GM21786 (cell line): ENCODE measurements at regions not wholly inside any gene's neighbourhood (a gene's known extent, or its start where the extent isn't known, plus 50 kb on each side); places are given as distances from the start of the nearest gene placed in this dataset.
"Not testable (repeated sequence)": the region's sequence is repeated elsewhere in the genome, so short reads cannot be mapped to it uniquely, and the experiment has no call there.

ENCODE experiments used
- ATAC-seq: cut with Tn5 transposase; IDR thresholded peaks from one replicate; pipeline ENCODE4 v1.9.1; 2021; ENCODE audit not compliant: unreplicated experiment

DNA sequence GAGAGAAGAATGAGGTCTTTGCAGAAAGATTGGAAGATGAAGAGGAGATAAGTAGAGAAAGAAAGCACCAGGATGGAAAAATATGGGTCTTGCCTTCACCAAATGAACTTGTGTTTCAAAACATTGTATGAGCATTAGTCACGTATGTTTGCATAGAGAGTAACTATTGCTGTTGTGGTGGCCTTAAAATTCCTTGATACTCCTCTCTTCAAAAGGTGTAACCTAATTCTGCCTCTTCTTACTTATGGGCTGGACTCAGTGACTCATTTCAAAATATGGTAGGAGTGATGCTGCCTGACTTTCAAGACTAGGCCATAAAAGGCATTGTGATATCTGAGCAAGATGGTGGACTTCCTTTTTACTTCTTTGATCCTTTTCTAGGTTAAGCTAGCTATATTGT is 228.7 kb upstream of the ZNF385D start:
- no peak for ATAC-seq

DNA sequence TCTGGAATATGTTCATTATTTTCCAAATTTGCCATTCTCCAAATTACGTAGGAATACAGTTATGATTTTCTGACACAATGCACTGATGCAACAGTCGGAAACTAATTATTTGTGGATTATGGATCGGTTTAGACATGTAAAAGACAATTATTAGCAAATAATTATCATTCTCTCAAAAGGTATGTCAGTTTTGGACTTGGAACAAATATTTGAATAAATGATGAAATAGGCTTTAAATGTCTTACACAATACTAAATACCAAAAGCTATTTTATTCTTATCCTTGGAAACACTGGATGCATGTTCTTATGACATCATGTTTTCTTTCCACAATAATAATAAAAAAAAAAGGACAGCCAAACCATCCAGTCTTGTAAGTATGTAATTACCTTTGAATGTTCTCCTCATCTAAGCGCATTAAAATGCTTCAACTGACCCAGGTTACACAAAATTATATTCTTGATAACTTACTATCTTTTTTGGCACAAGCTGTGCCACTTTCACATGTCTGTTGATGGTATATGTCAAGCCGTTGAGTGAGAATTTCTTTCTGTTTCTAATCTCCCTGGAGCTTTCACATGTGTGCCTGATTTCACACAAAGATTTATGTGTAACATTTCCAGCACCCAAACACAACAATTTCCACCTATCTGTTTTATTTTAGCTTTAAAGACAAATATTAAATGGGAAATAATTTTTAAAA is 238.5 kb upstream of the ZNF385D start:
- no peak for ATAC-seq

DNA sequence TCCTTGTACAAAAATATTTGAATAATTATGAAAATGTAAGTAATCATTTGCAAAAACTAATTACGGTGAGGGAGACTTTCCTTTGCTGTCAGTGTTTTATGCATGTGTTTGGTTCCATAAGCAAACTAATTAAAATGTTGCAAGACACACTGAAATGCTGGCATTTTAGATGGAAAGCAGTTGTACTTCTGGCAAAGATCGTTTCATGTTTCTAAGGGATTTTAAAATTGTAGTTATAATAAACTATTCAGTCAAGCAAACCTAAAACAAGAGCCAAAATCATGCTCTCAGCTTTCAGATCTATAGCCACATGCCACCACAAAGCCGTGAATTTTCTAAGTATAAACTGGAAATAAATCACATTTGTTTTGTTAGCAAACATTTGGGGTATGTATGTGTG is 240.1 kb upstream of the ZNF385D start:
- ATAC-seq: no peak

GRCh38 chr3:21995079-21995607 is 244.1 kb upstream of the ZNF385D start:
- no peak for ATAC-seq

DNA sequence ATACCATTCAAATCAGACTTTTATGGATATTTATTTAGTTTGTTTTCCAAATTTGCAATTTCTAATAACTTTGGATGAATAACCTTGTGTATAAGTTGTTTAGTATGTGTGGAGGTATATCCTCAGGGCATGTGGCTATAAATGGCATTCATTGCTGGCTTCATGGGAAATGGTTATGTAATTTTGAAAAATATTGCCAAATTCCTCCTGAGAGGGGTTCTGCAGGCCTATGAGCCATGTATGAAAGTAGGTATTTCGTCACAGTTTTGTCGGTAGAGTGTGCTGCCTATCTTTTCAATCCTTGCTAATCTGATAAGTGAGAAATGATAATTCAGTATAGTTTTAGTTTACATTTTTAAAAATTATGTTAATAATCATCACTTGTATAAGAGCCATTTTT is 256.4 kb upstream of the ZNF385D start:
- ATAC-seq: no peak

DNA sequence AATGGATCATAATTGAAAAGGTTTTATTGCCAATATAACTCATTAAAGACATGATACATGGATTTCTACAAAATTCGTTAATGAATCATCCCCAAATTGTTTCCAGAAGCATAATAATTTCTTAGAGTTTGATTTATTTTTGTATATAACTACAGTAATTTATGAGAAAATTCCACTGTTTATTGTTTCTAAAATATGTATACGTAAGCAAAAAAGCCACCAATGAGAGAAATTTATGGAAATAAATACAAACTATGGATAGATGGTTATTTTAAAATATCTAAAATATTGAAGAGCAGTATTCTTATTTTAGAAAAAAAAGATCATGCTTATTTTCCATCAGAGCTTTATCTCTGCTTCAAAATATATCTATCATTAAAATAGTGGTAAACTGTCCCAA is 260.0 kb upstream of the ZNF385D start:
- no peak for ATAC-seq

- no peak for ATAC-seq
Observed at GRCh38 chr3:22012471-22012870, 261.5 kb upstream of the ZNF385D start.

GRCh38 chr3:22013641-22014040 is 262.6 kb upstream of the ZNF385D start:
- no peak for ATAC-seq

DNA sequence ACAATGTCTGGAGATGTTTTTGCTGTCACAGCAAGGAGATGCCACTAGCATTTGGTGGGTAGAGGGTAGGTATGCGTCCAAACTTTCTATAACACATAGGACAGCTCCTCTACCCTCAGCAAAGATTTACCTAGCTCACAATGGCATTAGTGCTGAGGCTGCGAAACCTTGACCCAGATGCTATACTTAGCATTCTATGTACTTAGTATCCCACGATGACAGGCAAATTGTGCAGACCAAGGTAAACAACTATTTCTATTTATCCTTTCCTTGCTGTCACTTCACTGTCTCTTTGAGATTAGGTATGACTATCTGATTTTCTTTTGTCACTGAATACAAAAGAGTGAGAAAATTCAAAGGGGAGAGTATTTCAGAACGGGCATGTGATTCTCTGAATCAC is 265.2 kb upstream of the ZNF385D start:
- ATAC-seq: no peak

- ATAC-seq: not testable (repeated sequence)
Observed at GRCh38 chr3:22024638-22025037, 273.6 kb upstream of the ZNF385D start.

DNA sequence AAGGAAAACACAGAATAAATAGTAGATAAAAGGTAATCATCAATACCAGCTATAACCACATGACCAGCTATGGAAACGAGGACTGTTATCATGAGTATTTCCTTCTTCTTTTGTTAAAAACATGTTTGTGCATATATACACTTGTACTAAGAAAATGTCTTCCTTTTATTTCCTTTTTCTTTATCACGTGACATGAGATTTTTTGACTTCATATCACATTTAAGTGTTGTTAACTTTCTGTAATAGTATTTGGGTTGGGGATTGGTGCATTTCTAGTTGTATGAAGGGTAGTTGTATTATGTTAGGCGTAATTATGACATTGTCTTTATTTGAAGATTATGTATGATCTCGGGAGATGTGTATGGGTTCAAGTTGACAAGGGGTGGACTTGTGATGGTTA is 278.5 kb upstream of the ZNF385D start:
- ATAC-seq: no peak

DNA sequence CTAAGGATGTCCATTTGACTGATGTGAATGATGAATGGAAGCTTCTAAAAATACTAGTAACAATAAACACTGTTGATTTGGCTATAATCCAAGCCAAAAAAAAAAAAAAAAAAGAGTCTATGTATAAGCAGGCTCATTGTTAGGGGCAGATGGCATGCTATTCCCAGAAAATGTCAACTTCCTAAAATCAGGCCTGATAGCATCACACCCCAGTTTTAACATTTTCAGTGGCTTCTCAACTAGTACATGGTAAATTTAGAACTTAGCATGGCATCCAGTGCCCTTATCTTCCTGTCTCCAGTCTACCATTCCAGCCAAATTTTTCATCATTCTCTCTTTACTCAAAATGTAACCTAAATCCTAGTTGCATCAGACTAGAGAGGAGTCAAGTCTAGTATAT is 288.2 kb upstream of the ZNF385D start:
- ATAC-seq: no peak

GRCh38 chr3:22040150-22040549 is 289.1 kb upstream of the ZNF385D start:
- ATAC-seq: no peak

- no peak for ATAC-seq
Observed at GRCh38 chr3:22045882-22046281, 294.9 kb upstream of the ZNF385D start.

DNA sequence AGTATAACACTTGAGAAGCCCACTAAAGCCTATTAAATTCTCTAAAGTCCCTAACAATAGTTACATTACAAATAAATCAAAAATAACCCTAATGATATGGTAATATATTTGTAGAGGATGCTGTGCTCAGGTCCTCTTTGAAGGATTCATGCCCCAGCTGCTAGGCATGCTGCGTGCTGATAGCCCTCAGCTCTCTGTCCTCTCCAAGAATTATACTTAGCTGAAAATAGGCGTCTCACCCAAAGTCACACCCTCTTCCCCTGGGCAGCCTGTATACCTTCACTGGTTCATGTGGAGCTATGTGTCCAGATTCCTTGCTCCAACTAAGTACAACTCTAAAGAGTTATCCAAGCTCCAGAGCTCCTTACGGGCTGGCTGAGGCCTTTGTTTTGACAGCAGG is 312.5 kb upstream of the ZNF385D start:
- no peak for ATAC-seq

DNA sequence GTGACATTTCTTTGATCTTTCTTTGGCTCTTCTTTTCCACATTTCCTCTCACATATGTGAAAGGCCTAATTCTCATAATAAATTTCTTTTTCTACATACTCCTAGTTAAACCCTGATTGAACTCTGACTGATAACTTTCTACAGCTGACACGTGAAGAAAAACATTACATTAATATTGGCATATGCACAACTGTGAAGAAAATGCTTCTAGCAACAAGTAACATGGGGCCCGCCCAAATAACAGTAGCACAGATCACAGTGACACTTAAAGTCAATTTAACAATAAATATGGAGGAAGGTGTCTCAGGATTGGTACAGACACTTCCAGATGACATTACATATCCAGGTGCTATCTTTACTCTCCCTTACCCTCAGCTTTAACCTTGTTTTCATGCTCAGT is 317.6 kb upstream of the ZNF385D start:
- ATAC-seq: no peak

DNA sequence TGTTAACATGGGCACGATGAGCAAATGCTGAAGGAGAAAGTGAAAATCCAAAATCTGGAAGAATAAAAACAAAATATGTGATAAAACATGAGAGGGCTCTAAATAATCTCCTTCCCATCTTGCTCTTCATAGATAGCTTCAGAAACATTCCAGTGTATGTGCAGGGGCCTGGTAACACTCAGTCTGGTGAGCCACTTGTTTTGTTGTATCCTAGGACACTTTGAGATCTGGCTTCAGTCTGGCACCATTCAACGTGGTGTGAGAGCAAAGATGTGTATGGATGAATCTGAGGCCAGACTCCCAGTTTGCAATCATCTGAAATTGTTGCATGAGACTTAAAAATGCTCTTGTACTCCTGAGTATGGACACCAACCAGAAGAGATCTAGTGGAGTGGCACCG is 337.2 kb upstream of the ZNF385D start:
- ATAC-seq: no peak

DNA sequence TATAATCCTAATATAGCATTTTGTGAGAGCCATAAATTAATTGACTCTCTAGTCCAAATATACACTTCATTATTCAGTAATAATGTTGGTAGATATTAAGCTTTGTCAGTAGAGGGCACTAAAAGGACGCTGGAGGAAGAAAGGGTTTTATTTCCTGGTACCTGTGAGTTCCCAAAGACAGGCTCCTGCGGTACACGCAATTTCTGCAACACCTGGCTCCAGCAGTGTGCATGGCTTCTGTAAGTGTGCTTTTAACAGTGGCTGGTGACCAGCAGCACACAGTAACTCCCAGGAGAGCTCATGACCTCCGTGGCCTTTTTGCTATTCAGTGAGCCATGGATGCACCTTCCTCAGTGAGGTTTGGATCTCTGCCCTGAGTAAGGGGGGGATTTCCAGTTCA is 338.3 kb upstream of the ZNF385D start:
- ATAC-seq: peak; percentile 91

GRCh38 chr3:22091329-22091728 is 340.3 kb upstream of the ZNF385D start:
- ATAC-seq: no peak

GRCh38 chr3:22098021-22098420 is 347.0 kb upstream of the ZNF385D start:
- ATAC-seq: no peak

DNA sequence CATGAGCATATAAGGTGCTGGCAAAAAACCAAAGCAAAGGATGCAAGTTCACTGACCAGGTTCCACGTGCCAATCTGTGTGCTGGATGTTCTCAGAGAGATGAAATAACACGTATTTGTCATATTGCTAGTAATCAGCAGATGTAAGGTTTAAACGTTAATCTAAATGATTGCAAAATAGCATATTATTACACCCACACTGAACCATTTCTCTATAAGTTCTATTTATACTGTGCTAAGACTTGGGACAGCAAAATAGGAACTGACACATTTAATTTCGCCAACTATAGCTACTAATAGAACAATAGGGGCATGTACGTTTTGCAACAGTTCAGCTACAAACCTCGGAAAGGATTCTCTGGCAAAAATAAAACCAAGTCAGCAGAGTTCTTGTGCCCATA is 350.3 kb upstream of the ZNF385D start:
- no peak for ATAC-seq

GRCh38 chr3:22101811-22102210 is 350.8 kb upstream of the ZNF385D start:
- no peak for ATAC-seq

DNA sequence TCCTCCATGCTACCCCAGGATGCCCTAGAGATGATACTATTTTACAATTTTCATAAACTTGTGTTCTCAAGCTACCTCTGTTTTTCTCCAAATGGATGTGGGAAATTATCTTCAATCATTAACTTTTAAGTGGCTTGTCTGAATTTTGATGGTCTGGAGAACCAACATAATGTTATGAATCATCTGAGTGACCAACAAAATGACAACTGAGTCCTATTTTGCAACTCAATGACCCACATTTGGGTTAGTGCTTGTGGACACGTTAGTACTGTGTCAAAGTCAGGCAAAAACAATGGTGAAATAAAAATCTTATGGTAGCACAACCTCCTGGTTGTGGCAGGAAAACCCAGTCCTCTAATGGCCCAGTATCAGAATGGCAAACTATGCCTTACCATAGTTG is 352.4 kb upstream of the ZNF385D start:
- no peak for ATAC-seq
